ENCODE measurements at regions not wholly inside any gene's neighbourhood (a gene's known extent, or its start where the extent isn't known, plus 50 kb on each side); places are given as distances from the start of the nearest gene placed in this dataset.

GRCh38 chr4:177131736-177132135 is 177.9 kb upstream of the NEIL3 start:
- no peak for TF ChIP-seq FOS (IDR thresholded peaks at IDR 0.05; ENCODE audit: borderline replicate concordance, insufficient read depth, low read length)
- no peak for TF ChIP-seq POLR2AphosphoS5 (IDR thresholded peaks at IDR 0.05; ENCODE audit: insufficient read depth, low read depth, low read length)
- TF ChIP-seq EZH2 (IDR thresholded peaks at IDR 0.05; ENCODE audit: borderline replicate concordance, low read depth, low read length, severe bottlenecking): no peak
- TF ChIP-seq GATA2 (IDR thresholded peaks at IDR 0.05; ENCODE audit: insufficient read depth, insufficient read length, low read depth, low read length): no peak
- TF ChIP-seq CTCF (IDR thresholded peaks at IDR 0.05; ENCODE audit: extremely low read depth in 1 of 2, insufficient read depth in 1 of 2, low read depth in 1 of 2, low read length in 2 of 2): no peak
- TF ChIP-seq MAX (IDR thresholded peaks at IDR 0.05; ENCODE audit: insufficient read depth, insufficient read length): no peak
- TF ChIP-seq POLR2A (IDR thresholded peaks at IDR 0.05; ENCODE audit: low read depth, low read length): no peak
- no peak for TF ChIP-seq MYC (IDR thresholded peaks at IDR 0.05; ENCODE audit: low read depth, low read length)
- TF ChIP-seq JUN (IDR thresholded peaks at IDR 0.05; ENCODE audit: borderline replicate concordance, insufficient read depth, insufficient read length, low read depth): no peak
- Histone ChIP-seq H3K36me3 (ENCODE audit: control insufficient read depth in 2 of 2, extremely low read depth in 1 of 2, insufficient read depth in 2 of 2, low read length in 2 of 2) (no peaks in the 10 kb centered on the region), H3K27ac (ENCODE audit: insufficient read depth, low read depth, low read length) (no peak overlapping the region), H3K9ac (replicated peaks; ENCODE audit: extremely low read depth, insufficient read depth, low read length) (no peak overlapping the region), H3K27me3 (ENCODE audit: control insufficient read depth in 2 of 2, insufficient read depth in 2 of 2, low read length in 2 of 2) (no peaks in the 10 kb centered on the region), H3K4me2 (ENCODE audit: insufficient read depth, low read length) (no peak overlapping the region), H3K9me1 (replicated peaks; ENCODE audit: control insufficient read depth, extremely low read depth, insufficient read depth, low read length) (no peaks in the 10 kb centered on the region), H3K4me1 (ENCODE audit: control insufficient read depth, extremely low read depth, insufficient read depth, low read length) (peaks cover 17% of the 10 kb centered on the region), H4K20me1 (replicated peaks; ENCODE audit: control insufficient read depth, extremely low read depth, insufficient read depth, low read length) (no peaks in the 10 kb centered on the region), H3K79me2 (ENCODE audit: control insufficient read depth, insufficient read depth, low read length) (no peaks in the 10 kb centered on the region), H3K4me3 (replicated peaks in 1 of 3; ENCODE audit: insufficient read depth in 1 of 3, low read depth in 1 of 3, low read length in 3 of 3) (no peak overlapping the region), H2AFZ (ENCODE audit: low read depth, low read length) (no peak overlapping the region), H3K9me3 (replicated peaks; ENCODE audit: control insufficient read depth, insufficient read depth, low read length) (no peaks in the 10 kb centered on the region)
- CTCF ChIA-PET: interaction anchor here (1.0 kb wide), 1 partner anchor 12 kb away, joined by 3 read pairs; no protein-coding TSS in a partner anchor
- POLR2A ChIA-PET: no interaction called here
- dilution Hi-C loops (cut with MboI; ENCODE audit: extremely low pct_ligation_motif_present, low sequenced_read_pairs): no loop called here
- FAIRE-seq (no peak), DNase-seq (ENCODE audit: low read depth, low spot score) (no peak)
- intact Hi-C loops (cut with micrococcal nuclease): no loop called here
- no TSS peak for BruUV-seq (replicated peaks)
